Renal cortex interstitium (tissue), 11 donors: ENCODE measurements at regions not wholly inside any gene's neighbourhood (a gene's known extent, or its start where the extent isn't known, plus 50 kb on each side); places are given as distances from the start of the nearest gene placed in this dataset.

Source experiments
- DNase-seq, 11 donors: peaks; one replicate each; pipeline ENCODE4 v3.0.0-alpha.2; 2013; ENCODE audit warnings: low read depth in 9 of 11, low spot score in 4 of 11; ENCODE audit errors: extremely low read depth in 1 of 11

GRCh38 chr2:66382091-66382490, 52.8 kb upstream of the MEIS1 start:
- DNase-seq: peak in 2 of 11 donors; percentile 18 to 38

GRCh38 chr2:66379473-66379872, 55.5 kb upstream of the MEIS1 start:
- no peak for DNase-seq

- no peak for DNase-seq
Observed at GRCh38 chr2:66377832-66378231, 57.1 kb upstream of the MEIS1 start.

GRCh38 chr2:66370824-66371223, 64.1 kb upstream of the MEIS1 start:
- no peak for DNase-seq

GRCh38 chr2:66366619-66367018, 68.3 kb upstream of the MEIS1 start:
- no peak for DNase-seq

GRCh38 chr2:66364495-66365333, 70.2 kb upstream of the MEIS1 start:
- peak in 7 of 11 donors; percentile 21 to 48 (median 31) for DNase-seq

GRCh38 chr2:66362701-66363100, 72.2 kb upstream of the MEIS1 start:
- DNase-seq: no peak

- no peak for DNase-seq
Observed at GRCh38 chr2:66346231-66346664, 88.7 kb upstream of the MEIS1 start.

- no peak for DNase-seq
Observed at GRCh38 chr2:66344087-66344663, 90.8 kb upstream of the MEIS1 start.

- DNase-seq: no peak
Observed at GRCh38 chr2:66343259-66343658, 91.7 kb upstream of the MEIS1 start.

- DNase-seq: no peak
Observed at GRCh38 chr2:66340521-66340920, 94.4 kb upstream of the MEIS1 start.

GRCh38 chr2:66334237-66335029, 100.5 kb upstream of the MEIS1 start:
- DNase-seq: no peak

- DNase-seq: no peak
Observed at GRCh38 chr2:66331176-66331575, 103.7 kb upstream of the MEIS1 start.

GRCh38 chr2:66329081-66329605, 105.8 kb upstream of the MEIS1 start:
- DNase-seq: no peak

- DNase-seq: no peak
Observed at GRCh38 chr2:66327066-66327740, 107.7 kb upstream of the MEIS1 start.

- DNase-seq: no peak
Observed at GRCh38 chr2:66324909-66325528, 109.9 kb upstream of the MEIS1 start.

GRCh38 chr2:66324356-66324755, 110.6 kb upstream of the MEIS1 start:
- no peak for DNase-seq

- DNase-seq: no peak
Observed at GRCh38 chr2:66323406-66323805, 111.5 kb upstream of the MEIS1 start.
